T-helper 2 cell (primary cell): ENCODE measurements at regions not wholly inside any gene's neighbourhood (a gene's known extent, or its start where the extent isn't known, plus 50 kb on each side); places are given as distances from the start of the nearest gene placed in this dataset.
A peak's percentile ranks its signal among the peaks of the same experiment; 100 is the strongest.
"Not testable (repeated sequence)": the region's sequence is repeated elsewhere in the genome, so short reads cannot be mapped to it uniquely, and the experiment has no call there.

ENCODE experiments used
- DNase-seq, 5 experiments: peaks; one replicate each; pipeline versions ENCODE4 v3.0.0 to v3.0.0-alpha.2; 2012 to 2022

- DNase-seq, result no peak
Observed at GRCh38 chr1:220942278-220942677, 63.0 kb downstream of the HLX start.

- DNase-seq, result not testable (repeated sequence)
Observed at GRCh38 chr1:220942914-220943313, 63.7 kb downstream of the HLX start.

GRCh38 chr1:220943319-220943996, 64.2 kb downstream of the HLX start:
- DNase-seq, result peak in 1 of 5 experiments; percentile 33

- no peak for DNase-seq
Observed at GRCh38 chr1:220950576-220950975, 71.3 kb downstream of the HLX start.

- DNase-seq, result no peak
Observed at GRCh38 chr1:220952961-220953643, 73.9 kb downstream of the HLX start.

- DNase-seq, result no peak
Observed at GRCh38 chr1:220954321-220955075, 75.3 kb downstream of the HLX start.

- DNase-seq, result no peak
Observed at GRCh38 chr1:220955116-220955515, 75.9 kb downstream of the HLX start.

GRCh38 chr1:220956501-220957232, 77.4 kb downstream of the HLX start:
- DNase-seq, result no peak

- DNase-seq, result no peak
Observed at GRCh38 chr1:220957233-220957605, 78.0 kb downstream of the HLX start.

- no peak for DNase-seq
Observed at GRCh38 chr1:220958234-220958633, 79.0 kb downstream of the HLX start.

- DNase-seq, result no peak
Observed at GRCh38 chr1:220962031-220962751, 82.9 kb downstream of the HLX start.

- no peak for DNase-seq
Observed at GRCh38 chr1:220966041-220966440, 86.8 kb downstream of the HLX start.

- no peak for DNase-seq
Observed at GRCh38 chr1:220966473-220966872, 87.2 kb downstream of the HLX start.

- DNase-seq, result no peak
Observed at GRCh38 chr1:220966881-220967611, 87.8 kb downstream of the HLX start.

GRCh38 chr1:220967911-220968310, 88.7 kb downstream of the HLX start:
- no peak for DNase-seq

GRCh38 chr1:220969281-220969680, 90.0 kb downstream of the HLX start:
- DNase-seq, result not testable (repeated sequence)

GRCh38 chr1:220970311-220970710, 91.1 kb downstream of the HLX start:
- DNase-seq, result no peak

GRCh38 chr1:220971221-220971620, 92.0 kb downstream of the HLX start:
- no peak for DNase-seq

- DNase-seq, result no peak
Observed at GRCh38 chr1:220974431-220974830, 95.2 kb downstream of the HLX start.

- no peak for DNase-seq
Observed at GRCh38 chr1:220976390-220976789, 97.1 kb downstream of the HLX start.

- DNase-seq, result no peak
Observed at GRCh38 chr1:220979371-220979770, 100.1 kb downstream of the HLX start.

- no peak for DNase-seq
Observed at GRCh38 chr1:220982686-220983085, 103.4 kb downstream of the HLX start.
